ENCODE measurements at regions not wholly inside any gene's neighbourhood (a gene's known extent, or its start where the extent isn't known, plus 50 kb on each side); places are given as distances from the start of the nearest gene placed in this dataset.

DNA sequence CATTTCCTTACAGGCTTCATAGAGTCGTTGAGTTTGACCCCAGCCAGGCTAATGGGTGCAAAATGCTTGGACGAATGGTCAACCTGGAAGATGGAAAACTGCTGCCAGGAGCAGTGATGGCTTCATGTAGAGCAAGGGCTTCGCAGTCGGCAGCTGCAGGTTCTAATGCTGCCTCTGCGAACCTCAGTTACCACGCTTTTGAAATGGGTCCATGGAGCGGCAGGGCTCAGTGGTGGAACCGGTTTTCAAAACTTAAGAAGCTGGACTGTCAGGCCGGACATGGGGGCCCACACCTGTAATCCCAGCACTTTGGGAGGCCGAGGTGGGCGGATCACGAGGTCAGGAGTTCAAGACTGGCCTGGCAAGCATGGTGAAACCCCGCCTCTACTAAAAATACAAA is 55.9 kb upstream of the PRR5 start:
- TF ChIP-seq, protein P1, sequence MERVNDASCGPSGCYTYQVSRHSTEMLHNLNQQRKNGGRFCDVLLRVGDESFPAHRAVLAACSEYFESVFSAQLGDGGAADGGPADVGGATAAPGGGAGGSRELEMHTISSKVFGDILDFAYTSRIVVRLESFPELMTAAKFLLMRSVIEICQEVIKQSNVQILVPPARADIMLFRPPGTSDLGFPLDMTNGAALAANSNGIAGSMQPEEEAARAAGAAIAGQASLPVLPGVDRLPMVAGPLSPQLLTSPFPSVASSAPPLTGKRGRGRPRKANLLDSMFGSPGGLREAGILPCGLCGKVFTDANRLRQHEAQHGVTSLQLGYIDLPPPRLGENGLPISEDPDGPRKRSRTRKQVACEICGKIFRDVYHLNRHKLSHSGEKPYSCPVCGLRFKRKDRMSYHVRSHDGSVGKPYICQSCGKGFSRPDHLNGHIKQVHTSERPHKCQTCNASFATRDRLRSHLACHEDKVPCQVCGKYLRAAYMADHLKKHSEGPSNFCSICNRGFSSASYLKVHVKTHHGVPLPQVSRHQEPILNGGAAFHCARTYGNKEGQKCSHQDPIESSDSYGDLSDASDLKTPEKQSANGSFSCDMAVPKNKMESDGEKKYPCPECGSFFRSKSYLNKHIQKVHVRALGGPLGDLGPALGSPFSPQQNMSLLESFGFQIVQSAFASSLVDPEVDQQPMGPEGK (CRISPR knock-in tag; IDR thresholded peaks at IDR 0.05; ENCODE audit: borderline replicate concordance), result no peak
- no peak for TF ChIP-seq ZNF565 (CRISPR knock-in tag; conservative IDR thresholded peaks at IDR 0.05; ENCODE audit: low read depth)
- TF ChIP-seq ESRRG (CRISPR knock-in tag; IDR thresholded peaks at IDR 0.05), result no peak
- no peak for TF ChIP-seq RARB (CRISPR knock-in tag; IDR thresholded peaks at IDR 0.05)
- no peak for TF ChIP-seq GLIS3 (CRISPR knock-in tag; IDR thresholded peaks at IDR 0.05)
- TF ChIP-seq CSDC2 (CRISPR knock-in tag; IDR thresholded peaks at IDR 0.05), result no peak
- TF ChIP-seq, protein P2, sequence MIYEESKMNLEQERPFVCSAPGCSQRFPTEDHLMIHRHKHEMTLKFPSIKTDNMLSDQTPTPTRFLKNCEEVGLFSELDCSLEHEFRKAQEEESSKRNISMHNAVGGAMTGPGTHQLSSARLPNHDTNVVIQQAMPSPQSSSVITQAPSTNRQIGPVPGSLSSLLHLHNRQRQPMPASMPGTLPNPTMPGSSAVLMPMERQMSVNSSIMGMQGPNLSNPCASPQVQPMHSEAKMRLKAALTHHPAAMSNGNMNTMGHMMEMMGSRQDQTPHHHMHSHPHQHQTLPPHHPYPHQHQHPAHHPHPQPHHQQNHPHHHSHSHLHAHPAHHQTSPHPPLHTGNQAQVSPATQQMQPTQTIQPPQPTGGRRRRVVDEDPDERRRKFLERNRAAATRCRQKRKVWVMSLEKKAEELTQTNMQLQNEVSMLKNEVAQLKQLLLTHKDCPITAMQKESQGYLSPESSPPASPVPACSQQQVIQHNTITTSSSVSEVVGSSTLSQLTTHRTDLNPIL (CRISPR knock-in tag; IDR thresholded peaks at IDR 0.05; ENCODE audit: low read depth), result no peak
- TF ChIP-seq PPARA (CRISPR knock-in tag; IDR thresholded peaks at IDR 0.05; ENCODE audit: borderline replicate concordance), result no peak
- no peak for TF ChIP-seq OSR1 (CRISPR knock-in tag; IDR thresholded peaks at IDR 0.05)
- TF ChIP-seq, protein P3, sequence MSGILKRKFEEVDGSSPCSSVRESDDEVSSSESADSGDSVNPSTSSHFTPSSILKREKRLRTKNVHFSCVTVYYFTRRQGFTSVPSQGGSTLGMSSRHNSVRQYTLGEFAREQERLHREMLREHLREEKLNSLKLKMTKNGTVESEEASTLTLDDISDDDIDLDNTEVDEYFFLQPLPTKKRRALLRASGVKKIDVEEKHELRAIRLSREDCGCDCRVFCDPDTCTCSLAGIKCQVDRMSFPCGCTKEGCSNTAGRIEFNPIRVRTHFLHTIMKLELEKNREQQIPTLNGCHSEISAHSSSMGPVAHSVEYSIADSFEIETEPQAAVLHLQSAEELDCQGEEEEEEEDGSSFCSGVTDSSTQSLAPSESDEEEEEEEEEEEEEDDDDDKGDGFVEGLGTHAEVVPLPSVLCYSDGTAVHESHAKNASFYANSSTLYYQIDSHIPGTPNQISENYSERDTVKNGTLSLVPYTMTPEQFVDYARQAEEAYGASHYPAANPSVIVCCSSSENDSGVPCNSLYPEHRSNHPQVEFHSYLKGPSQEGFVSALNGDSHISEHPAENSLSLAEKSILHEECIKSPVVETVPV (CRISPR knock-in tag; IDR thresholded peaks at IDR 0.05), result no peak
- no peak for TF ChIP-seq ZFP3 (CRISPR knock-in tag; IDR thresholded peaks at IDR 0.05)
- no peak for TF ChIP-seq ZC3H10 (CRISPR knock-in tag; IDR thresholded peaks at IDR 0.05)
- no peak for TF ChIP-seq TCF4 (CRISPR knock-in tag; IDR thresholded peaks at IDR 0.05; ENCODE audit: borderline replicate concordance)
- TF ChIP-seq, protein P4, sequence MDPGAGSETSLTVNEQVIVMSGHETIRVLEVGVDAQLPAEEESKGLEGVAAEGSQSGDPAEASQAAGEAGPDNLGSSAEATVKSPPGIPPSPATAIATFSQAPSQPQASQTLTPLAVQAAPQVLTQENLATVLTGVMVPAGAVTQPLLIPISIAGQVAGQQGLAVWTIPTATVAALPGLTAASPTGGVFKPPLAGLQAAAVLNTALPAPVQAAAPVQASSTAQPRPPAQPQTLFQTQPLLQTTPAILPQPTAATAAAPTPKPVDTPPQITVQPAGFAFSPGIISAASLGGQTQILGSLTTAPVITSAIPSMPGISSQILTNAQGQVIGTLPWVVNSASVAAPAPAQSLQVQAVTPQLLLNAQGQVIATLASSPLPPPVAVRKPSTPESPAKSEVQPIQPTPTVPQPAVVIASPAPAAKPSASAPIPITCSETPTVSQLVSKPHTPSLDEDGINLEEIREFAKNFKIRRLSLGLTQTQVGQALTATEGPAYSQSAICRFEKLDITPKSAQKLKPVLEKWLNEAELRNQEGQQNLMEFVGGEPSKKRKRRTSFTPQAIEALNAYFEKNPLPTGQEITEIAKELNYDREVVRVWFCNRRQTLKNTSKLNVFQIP (CRISPR knock-in tag; IDR thresholded peaks at IDR 0.05; ENCODE audit: borderline replicate concordance, low read depth), result no peak
